GM19043 (cell line): ENCODE measurements at regions not wholly inside any gene's neighbourhood (a gene's known extent, or its start where the extent isn't known, plus 50 kb on each side); places are given as distances from the start of the nearest gene placed in this dataset.
"Not testable (repeated sequence)": the region's sequence is repeated elsewhere in the genome, so short reads cannot be mapped to it uniquely, and the experiment has no call there.

Source experiments
- ATAC-seq: cut with Tn5 transposase; IDR thresholded peaks from one replicate; pipeline ENCODE4 v1.9.1; 2021; ENCODE audit warnings: low read depth; ENCODE audit not compliant: unreplicated experiment

- no peak for ATAC-seq
Measured at GRCh38 chr10:36880898-36881297, 244.5 kb upstream of the ANKRD30A start.

GRCh38 chr10:36872702-36873393 is 252.6 kb upstream of the ANKRD30A start:
- ATAC-seq = peak; percentile 98

- ATAC-seq = no peak
Measured at GRCh38 chr10:36840788-36841187, 284.6 kb upstream of the ANKRD30A start.

GRCh38 chr10:36837416-36837815 is 288.0 kb upstream of the ANKRD30A start:
- ATAC-seq = no peak

- no peak for ATAC-seq
Measured at GRCh38 chr10:36819781-36820180, 305.6 kb upstream of the ANKRD30A start.

- ATAC-seq = no peak
Measured at GRCh38 chr10:36817898-36818297, 307.5 kb upstream of the ANKRD30A start.

GRCh38 chr10:36808625-36809362 is 316.6 kb upstream of the ANKRD30A start:
- ATAC-seq = no peak

- ATAC-seq = no peak
Measured at GRCh38 chr10:36803229-36803628, 322.2 kb upstream of the ANKRD30A start.

- ATAC-seq = no peak
Measured at GRCh38 chr10:36802490-36803153, 322.8 kb upstream of the ANKRD30A start.

GRCh38 chr10:36801660-36802059 is 323.7 kb upstream of the ANKRD30A start:
- no peak for ATAC-seq

- ATAC-seq = no peak
Measured at GRCh38 chr10:36794981-36795380, 330.4 kb upstream of the ANKRD30A start.

- ATAC-seq = no peak
Measured at GRCh38 chr10:36789974-36790373, 335.4 kb upstream of the ANKRD30A start.

- no peak for ATAC-seq
Measured at GRCh38 chr10:36788152-36788551, 337.2 kb upstream of the ANKRD30A start.

- no peak for ATAC-seq
Measured at GRCh38 chr10:36783400-36783799, 342.0 kb upstream of the ANKRD30A start.

GRCh38 chr10:36781570-36781969 is 343.8 kb upstream of the ANKRD30A start:
- ATAC-seq = no peak

- no peak for ATAC-seq
Measured at GRCh38 chr10:36780158-36780557, 345.2 kb upstream of the ANKRD30A start.

- ATAC-seq = no peak
Measured at GRCh38 chr10:36779238-36779846, 346.1 kb upstream of the ANKRD30A start.

GRCh38 chr10:36778651-36779050 is 346.7 kb upstream of the ANKRD30A start:
- ATAC-seq = no peak

- ATAC-seq = no peak
Measured at GRCh38 chr10:36773652-36774051, 351.7 kb upstream of the ANKRD30A start.

GRCh38 chr10:36771725-36772124 is 353.7 kb upstream of the ANKRD30A start:
- no peak for ATAC-seq

GRCh38 chr10:36769741-36770140 is 355.7 kb upstream of the ANKRD30A start:
- ATAC-seq = not testable (repeated sequence)
